SK-N-SH treated with all-trans-retinoic acid at 6 μM for 48 hours (cell line): ENCODE measurements at regions not wholly inside any gene's neighbourhood (a gene's known extent, or its start where the extent isn't known, plus 50 kb on each side); places are given as distances from the start of the nearest gene placed in this dataset.

Source experiments
- ATAC-seq: fragments of 200-7000 bp; cut with Tn5 transposase; 3 replicates; pipeline ENCODE4 v1.9.1; 2020; ENCODE audit warnings: mild to moderate bottlenecking, moderate library complexity
- ARNTL ChIP-seq: fragments of 450-650 bp; formaldehyde crosslinking; IDR thresholded peaks from 2 replicates; pipeline ENCODE4 v1.5.0; 2020; ENCODE audit warnings: low read depth, mild to moderate bottlenecking, moderate library complexity, borderline replicate concordance
- BACH2 ChIP-seq: fragments of 250-450 bp; sonication (Bioruptor Pico); IDR thresholded peaks from 2 replicates; pipeline ENCODE4 v1.9.0; 2021; ENCODE audit warnings: mild to moderate bottlenecking, borderline replicate concordance
- CSDC2 ChIP-seq: fragments of 250-450 bp; sonication (Bioruptor Pico); IDR thresholded peaks from 2 replicates; pipeline ENCODE4 v1.5.0; 2020; ENCODE audit warnings: mild to moderate bottlenecking, moderate library complexity
- ESRRG ChIP-seq: fragments of 250-450 bp; sonication (Bioruptor Pico); IDR thresholded peaks from 2 replicates; pipeline ENCODE4 v1.6.1; 2021; ENCODE audit warnings: mild to moderate bottlenecking
- GLIS3 ChIP-seq: fragments of 250-450 bp; sonication (Bioruptor Pico); IDR thresholded peaks from 2 replicates; pipeline ENCODE4 v1.5.0; 2020; ENCODE audit warnings: mild to moderate bottlenecking, moderate library complexity
- ISL1 ChIP-seq: fragments of 250-450 bp; sonication (Bioruptor Pico); IDR thresholded peaks from 2 replicates; pipeline ENCODE4 v2.1.2; 2022; ENCODE audit warnings: mild to moderate bottlenecking, moderate library complexity
- OSR1 ChIP-seq: fragments of 250-450 bp; sonication (Bioruptor Pico); IDR thresholded peaks from 2 replicates; pipeline ENCODE4 v1.8.0; 2022; ENCODE audit warnings: moderate library complexity, mild to moderate bottlenecking, inconsistent platforms
- PPARA ChIP-seq: fragments of 250-450 bp; sonication (Bioruptor Pico); IDR thresholded peaks from 2 replicates; pipeline ENCODE4 v1.5.0; 2020; ENCODE audit warnings: mild to moderate bottlenecking, borderline replicate concordance
- RARB ChIP-seq: fragments of 250-450 bp; sonication (Bioruptor Pico); IDR thresholded peaks from 2 replicates; pipeline ENCODE4 v1.8.0; 2021; ENCODE audit warnings: mild to moderate bottlenecking, moderate library complexity
- SNAI2 ChIP-seq: fragments of 250-450 bp; sonication (Bioruptor Pico); IDR thresholded peaks from 2 replicates; pipeline ENCODE4 v1.5.0; 2020; ENCODE audit warnings: mild to moderate bottlenecking, moderate library complexity
- TCF4 ChIP-seq: fragments of 250-450 bp; sonication (Bioruptor Pico); IDR thresholded peaks from 2 replicates; pipeline ENCODE4 v1.8.0; 2021; ENCODE audit warnings: mild to moderate bottlenecking, moderate library complexity, borderline replicate concordance
- TOX ChIP-seq: fragments of 250-450 bp; sonication (Bioruptor Pico); IDR thresholded peaks from 2 replicates; pipeline ENCODE4 v1.8.0; 2021; ENCODE audit warnings: mild to moderate bottlenecking, moderate library complexity, borderline replicate concordance
- ZC3H10 ChIP-seq: fragments of 250-450 bp; sonication (Bioruptor Pico); IDR thresholded peaks from 2 replicates; pipeline ENCODE4 v1.5.1; 2021; ENCODE audit warnings: mild to moderate bottlenecking, moderate library complexity
- ZFP3 ChIP-seq: fragments of 250-450 bp; sonication (Bioruptor Pico); IDR thresholded peaks from 2 replicates; pipeline ENCODE4 v1.5.0; 2020; ENCODE audit warnings: mild to moderate bottlenecking, moderate library complexity
- ZFP30 ChIP-seq: fragments of 450-650 bp; formaldehyde crosslinking; IDR thresholded peaks from 2 replicates; pipeline ENCODE4 v1.5.0; 2022; ENCODE audit warnings: mild to moderate bottlenecking, moderate library complexity
- ZNF565 ChIP-seq: fragments of 450-650 bp; formaldehyde crosslinking; conservative IDR thresholded peaks from 2 replicates; pipeline ENCODE4 v1.5.0; 2020; ENCODE audit warnings: low read depth, mild to moderate bottlenecking, moderate library complexity
- ZNF70 ChIP-seq: fragments of 450-650 bp; formaldehyde crosslinking; IDR thresholded peaks from 2 replicates; pipeline ENCODE4 v1.5.0; 2020; ENCODE audit warnings: mild to moderate bottlenecking, moderate library complexity
- ZNF8 ChIP-seq: fragments of 450-650 bp; formaldehyde crosslinking; IDR thresholded peaks from 2 replicates; pipeline ENCODE4 v1.5.0; 2020; ENCODE audit warnings: mild to moderate bottlenecking, moderate library complexity
- TF ChIP-seq, protein P1 (sequence below): fragments of 250-450 bp; sonication (Bioruptor Pico); IDR thresholded peaks from 2 replicates; pipeline ENCODE4 v1.5.1; 2021; ENCODE audit warnings: mild to moderate bottlenecking, moderate library complexity
- TF ChIP-seq, protein P2 (sequence below): fragments of 250-450 bp; sonication (Bioruptor Pico); IDR thresholded peaks from 2 replicates; pipeline ENCODE4 v1.5.1; 2020; ENCODE audit warnings: low read depth, mild to moderate bottlenecking, moderate library complexity
- TF ChIP-seq, protein P3 (sequence below): fragments of 250-450 bp; sonication (Bioruptor Pico); IDR thresholded peaks from 2 replicates; pipeline ENCODE4 v1.8.0; 2020; ENCODE audit warnings: mild to moderate bottlenecking, moderate library complexity, borderline replicate concordance
- TF ChIP-seq, protein P4 (sequence below): fragments of 250-450 bp; sonication (Bioruptor Pico); IDR thresholded peaks from 2 replicates; pipeline ENCODE4 v1.8.0; 2021; ENCODE audit warnings: low read depth, mild to moderate bottlenecking, moderate library complexity, borderline replicate concordance
- TF ChIP-seq, protein P5 (sequence below): fragments of 250-450 bp; sonication (Bioruptor Pico); IDR thresholded peaks from 2 replicates; pipeline ENCODE4 v1.5.0; 2020; ENCODE audit warnings: mild to moderate bottlenecking, moderate library complexity

DNA sequence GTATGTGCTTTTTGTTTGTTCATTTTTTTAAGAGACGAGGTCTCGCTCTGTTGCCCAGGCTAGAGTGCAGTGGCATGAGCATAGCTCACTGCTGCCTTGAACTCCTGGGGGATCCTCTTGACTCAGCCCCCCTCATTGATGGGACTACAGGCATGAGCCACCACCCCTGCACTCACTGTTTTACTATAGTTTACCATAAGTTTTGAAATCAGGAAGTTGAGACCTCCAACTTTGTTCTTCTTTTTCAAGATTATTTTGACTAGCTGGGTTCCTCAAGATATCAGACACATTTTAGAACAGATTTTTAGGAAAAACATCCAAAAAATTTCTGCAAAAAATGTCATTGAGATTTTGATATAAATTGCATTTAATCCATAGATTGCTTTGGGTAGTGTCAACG, 120.4 kb upstream of the FGGY start:
- no peak for ATAC-seq
- TF ChIP-seq ISL1 (no peak), PPARA (CRISPR knock-in tag) (no peak), BACH2 (CRISPR knock-in tag) (no peak), RARB (CRISPR knock-in tag) (no peak), ZNF70 (no peak), ZFP30 (no peak), ZC3H10 (CRISPR knock-in tag) (no peak), GLIS3 (CRISPR knock-in tag) (no peak), TOX (CRISPR knock-in tag) (no peak)
- TF ChIP-seq, protein P1, sequence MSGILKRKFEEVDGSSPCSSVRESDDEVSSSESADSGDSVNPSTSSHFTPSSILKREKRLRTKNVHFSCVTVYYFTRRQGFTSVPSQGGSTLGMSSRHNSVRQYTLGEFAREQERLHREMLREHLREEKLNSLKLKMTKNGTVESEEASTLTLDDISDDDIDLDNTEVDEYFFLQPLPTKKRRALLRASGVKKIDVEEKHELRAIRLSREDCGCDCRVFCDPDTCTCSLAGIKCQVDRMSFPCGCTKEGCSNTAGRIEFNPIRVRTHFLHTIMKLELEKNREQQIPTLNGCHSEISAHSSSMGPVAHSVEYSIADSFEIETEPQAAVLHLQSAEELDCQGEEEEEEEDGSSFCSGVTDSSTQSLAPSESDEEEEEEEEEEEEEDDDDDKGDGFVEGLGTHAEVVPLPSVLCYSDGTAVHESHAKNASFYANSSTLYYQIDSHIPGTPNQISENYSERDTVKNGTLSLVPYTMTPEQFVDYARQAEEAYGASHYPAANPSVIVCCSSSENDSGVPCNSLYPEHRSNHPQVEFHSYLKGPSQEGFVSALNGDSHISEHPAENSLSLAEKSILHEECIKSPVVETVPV (CRISPR knock-in tag): no peak
- TF ChIP-seq, protein P2, sequence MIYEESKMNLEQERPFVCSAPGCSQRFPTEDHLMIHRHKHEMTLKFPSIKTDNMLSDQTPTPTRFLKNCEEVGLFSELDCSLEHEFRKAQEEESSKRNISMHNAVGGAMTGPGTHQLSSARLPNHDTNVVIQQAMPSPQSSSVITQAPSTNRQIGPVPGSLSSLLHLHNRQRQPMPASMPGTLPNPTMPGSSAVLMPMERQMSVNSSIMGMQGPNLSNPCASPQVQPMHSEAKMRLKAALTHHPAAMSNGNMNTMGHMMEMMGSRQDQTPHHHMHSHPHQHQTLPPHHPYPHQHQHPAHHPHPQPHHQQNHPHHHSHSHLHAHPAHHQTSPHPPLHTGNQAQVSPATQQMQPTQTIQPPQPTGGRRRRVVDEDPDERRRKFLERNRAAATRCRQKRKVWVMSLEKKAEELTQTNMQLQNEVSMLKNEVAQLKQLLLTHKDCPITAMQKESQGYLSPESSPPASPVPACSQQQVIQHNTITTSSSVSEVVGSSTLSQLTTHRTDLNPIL (CRISPR knock-in tag): no peak
- TF ChIP-seq, protein P3, sequence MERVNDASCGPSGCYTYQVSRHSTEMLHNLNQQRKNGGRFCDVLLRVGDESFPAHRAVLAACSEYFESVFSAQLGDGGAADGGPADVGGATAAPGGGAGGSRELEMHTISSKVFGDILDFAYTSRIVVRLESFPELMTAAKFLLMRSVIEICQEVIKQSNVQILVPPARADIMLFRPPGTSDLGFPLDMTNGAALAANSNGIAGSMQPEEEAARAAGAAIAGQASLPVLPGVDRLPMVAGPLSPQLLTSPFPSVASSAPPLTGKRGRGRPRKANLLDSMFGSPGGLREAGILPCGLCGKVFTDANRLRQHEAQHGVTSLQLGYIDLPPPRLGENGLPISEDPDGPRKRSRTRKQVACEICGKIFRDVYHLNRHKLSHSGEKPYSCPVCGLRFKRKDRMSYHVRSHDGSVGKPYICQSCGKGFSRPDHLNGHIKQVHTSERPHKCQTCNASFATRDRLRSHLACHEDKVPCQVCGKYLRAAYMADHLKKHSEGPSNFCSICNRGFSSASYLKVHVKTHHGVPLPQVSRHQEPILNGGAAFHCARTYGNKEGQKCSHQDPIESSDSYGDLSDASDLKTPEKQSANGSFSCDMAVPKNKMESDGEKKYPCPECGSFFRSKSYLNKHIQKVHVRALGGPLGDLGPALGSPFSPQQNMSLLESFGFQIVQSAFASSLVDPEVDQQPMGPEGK (CRISPR knock-in tag): no peak
- TF ChIP-seq, protein P4, sequence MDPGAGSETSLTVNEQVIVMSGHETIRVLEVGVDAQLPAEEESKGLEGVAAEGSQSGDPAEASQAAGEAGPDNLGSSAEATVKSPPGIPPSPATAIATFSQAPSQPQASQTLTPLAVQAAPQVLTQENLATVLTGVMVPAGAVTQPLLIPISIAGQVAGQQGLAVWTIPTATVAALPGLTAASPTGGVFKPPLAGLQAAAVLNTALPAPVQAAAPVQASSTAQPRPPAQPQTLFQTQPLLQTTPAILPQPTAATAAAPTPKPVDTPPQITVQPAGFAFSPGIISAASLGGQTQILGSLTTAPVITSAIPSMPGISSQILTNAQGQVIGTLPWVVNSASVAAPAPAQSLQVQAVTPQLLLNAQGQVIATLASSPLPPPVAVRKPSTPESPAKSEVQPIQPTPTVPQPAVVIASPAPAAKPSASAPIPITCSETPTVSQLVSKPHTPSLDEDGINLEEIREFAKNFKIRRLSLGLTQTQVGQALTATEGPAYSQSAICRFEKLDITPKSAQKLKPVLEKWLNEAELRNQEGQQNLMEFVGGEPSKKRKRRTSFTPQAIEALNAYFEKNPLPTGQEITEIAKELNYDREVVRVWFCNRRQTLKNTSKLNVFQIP (CRISPR knock-in tag): no peak

DNA sequence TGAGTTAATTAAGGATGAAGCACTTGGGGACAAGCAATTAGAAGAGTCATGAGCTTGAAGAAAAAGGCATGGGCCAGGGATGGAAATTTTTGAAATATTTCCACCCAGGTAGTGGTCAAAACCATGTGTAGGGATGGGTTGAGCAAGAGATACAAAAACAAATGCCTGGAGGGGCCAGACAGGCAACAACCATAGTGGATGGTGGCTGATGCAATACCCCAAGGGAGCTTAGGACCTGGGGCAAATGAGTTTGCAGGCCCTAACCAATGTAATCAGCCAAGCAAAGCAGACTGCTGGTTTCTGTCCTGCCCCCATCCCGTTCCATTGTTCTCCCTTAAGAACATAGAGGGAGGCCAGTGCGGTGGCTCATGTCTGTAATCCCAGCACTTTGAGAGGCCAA, 119.1 kb upstream of the FGGY start:
- ATAC-seq: no peak
- TF ChIP-seq ARNTL (no peak), CSDC2 (CRISPR knock-in tag) (no peak), PPARA (CRISPR knock-in tag) (no peak), ZFP3 (CRISPR knock-in tag) (no peak), TCF4 (CRISPR knock-in tag) (no peak), ZNF8 (CRISPR knock-in tag) (no peak), ZNF565 (CRISPR knock-in tag) (no peak), ESRRG (CRISPR knock-in tag) (no peak), BACH2 (CRISPR knock-in tag) (no peak), ISL1 (no peak), GLIS3 (CRISPR knock-in tag) (no peak), SNAI2 (CRISPR knock-in tag) (no peak), ZC3H10 (CRISPR knock-in tag) (no peak), OSR1 (CRISPR knock-in tag) (no peak), ZNF70 (no peak)
- TF ChIP-seq, protein P2 (CRISPR knock-in tag): no peak
- TF ChIP-seq, protein P4 (CRISPR knock-in tag): no peak
- TF ChIP-seq, protein P3 (CRISPR knock-in tag): no peak
- TF ChIP-seq, protein P5, sequence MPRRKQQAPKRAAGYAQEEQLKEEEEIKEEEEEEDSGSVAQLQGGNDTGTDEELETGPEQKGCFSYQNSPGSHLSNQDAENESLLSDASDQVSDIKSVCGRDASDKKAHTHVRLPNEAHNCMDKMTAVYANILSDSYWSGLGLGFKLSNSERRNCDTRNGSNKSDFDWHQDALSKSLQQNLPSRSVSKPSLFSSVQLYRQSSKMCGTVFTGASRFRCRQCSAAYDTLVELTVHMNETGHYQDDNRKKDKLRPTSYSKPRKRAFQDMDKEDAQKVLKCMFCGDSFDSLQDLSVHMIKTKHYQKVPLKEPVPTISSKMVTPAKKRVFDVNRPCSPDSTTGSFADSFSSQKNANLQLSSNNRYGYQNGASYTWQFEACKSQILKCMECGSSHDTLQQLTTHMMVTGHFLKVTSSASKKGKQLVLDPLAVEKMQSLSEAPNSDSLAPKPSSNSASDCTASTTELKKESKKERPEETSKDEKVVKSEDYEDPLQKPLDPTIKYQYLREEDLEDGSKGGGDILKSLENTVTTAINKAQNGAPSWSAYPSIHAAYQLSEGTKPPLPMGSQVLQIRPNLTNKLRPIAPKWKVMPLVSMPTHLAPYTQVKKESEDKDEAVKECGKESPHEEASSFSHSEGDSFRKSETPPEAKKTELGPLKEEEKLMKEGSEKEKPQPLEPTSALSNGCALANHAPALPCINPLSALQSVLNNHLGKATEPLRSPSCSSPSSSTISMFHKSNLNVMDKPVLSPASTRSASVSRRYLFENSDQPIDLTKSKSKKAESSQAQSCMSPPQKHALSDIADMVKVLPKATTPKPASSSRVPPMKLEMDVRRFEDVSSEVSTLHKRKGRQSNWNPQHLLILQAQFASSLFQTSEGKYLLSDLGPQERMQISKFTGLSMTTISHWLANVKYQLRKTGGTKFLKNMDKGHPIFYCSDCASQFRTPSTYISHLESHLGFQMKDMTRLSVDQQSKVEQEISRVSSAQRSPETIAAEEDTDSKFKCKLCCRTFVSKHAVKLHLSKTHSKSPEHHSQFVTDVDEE (CRISPR knock-in tag): no peak
